ENCODE measurements at regions not wholly inside any gene's neighbourhood (a gene's known extent, or its start where the extent isn't known, plus 50 kb on each side); places are given as distances from the start of the nearest gene placed in this dataset.
A peak's percentile ranks its signal among the peaks of the same experiment; 100 is the strongest.

DNA sequence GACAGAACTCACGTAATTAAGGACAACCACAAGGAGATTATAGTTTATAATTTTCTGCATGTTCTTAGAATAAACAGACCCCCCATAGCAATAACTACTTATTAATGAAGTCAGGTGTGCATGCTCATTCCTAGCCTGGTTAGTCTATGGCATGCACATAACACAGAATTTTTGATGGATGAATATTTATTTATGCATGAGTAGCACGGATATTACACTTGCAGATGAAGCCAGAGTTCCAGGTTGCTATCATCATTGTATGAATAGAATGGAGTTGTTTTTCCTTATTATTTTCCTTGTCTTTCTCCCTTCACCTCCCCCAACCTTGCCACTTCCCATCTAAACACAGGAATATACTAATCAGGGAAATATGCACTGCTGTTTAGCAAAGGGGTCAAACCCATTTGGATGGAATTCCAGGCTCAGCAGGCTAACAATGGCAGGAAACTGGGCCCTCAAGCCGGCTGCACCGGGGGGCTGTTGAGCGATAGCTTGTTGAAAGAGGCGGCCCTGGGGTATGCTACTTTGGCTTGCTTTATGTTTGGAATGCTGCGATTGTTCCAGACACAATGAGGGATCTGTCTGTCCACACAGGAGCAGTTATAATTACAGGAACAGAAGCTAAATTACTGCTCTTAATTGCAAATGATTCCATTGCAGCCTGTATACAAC, 112.6 kb downstream of the TMEM170B start:
- intact Hi-C loops (cut with DNase I; ENCODE audit: low total_unique reads): no loop called here
- no peaks in the 10 kb centered on the region for H3K27me3 ChIP-seq
- H3K4me1 ChIP-seq: no peaks in the 10 kb centered on the region
- no peak overlapping the region for H3K27ac ChIP-seq
- TF ChIP-seq POLR2A (IDR thresholded peaks at IDR 0.05): no peak
- no peak for TF ChIP-seq POLR2AphosphoS5 (IDR thresholded peaks at IDR 0.05)
- TF ChIP-seq, protein P1, sequence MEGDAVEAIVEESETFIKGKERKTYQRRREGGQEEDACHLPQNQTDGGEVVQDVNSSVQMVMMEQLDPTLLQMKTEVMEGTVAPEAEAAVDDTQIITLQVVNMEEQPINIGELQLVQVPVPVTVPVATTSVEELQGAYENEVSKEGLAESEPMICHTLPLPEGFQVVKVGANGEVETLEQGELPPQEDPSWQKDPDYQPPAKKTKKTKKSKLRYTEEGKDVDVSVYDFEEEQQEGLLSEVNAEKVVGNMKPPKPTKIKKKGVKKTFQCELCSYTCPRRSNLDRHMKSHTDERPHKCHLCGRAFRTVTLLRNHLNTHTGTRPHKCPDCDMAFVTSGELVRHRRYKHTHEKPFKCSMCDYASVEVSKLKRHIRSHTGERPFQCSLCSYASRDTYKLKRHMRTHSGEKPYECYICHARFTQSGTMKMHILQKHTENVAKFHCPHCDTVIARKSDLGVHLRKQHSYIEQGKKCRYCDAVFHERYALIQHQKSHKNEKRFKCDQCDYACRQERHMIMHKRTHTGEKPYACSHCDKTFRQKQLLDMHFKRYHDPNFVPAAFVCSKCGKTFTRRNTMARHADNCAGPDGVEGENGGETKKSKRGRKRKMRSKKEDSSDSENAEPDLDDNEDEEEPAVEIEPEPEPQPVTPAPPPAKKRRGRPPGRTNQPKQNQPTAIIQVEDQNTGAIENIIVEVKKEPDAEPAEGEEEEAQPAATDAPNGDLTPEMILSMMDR (IDR thresholded peaks at IDR 0.05): no peak
- H3K4me3 ChIP-seq: no peak overlapping the region
- DNase-seq (ENCODE audit: low spot score in 2 of 2): no peak
- no peaks in the 10 kb centered on the region for H3K36me3 ChIP-seq
- H3K9me3 ChIP-seq: no peaks in the 10 kb centered on the region

- Histone ChIP-seq H3K4me1 (no peaks in the 10 kb centered on the region), H3K27ac (peak overlapping the region in 1 of 2 donors; percentile 3), H3K36me3 (no peaks in the 10 kb centered on the region), H3K9me3 (no peaks in the 10 kb centered on the region), H3K27me3 (no peaks in the 10 kb centered on the region), H3K4me3 (no peak overlapping the region)
- TF ChIP-seq POLR2AphosphoS5 (IDR thresholded peaks at IDR 0.05): no peak
- TF ChIP-seq POLR2A (IDR thresholded peaks at IDR 0.05): no peak
- TF ChIP-seq, protein P1 (IDR thresholded peaks at IDR 0.05): no peak
- DNase-seq (ENCODE audit: low spot score in 2 of 2): no peak
- intact Hi-C loops (cut with DNase I; ENCODE audit: low total_unique reads): no loop called here
Observed at GRCh38 chr6:11650711-11651110, 113.2 kb downstream of the TMEM170B start.

- H3K36me3 ChIP-seq: no peaks in the 10 kb centered on the region
- H3K4me3 ChIP-seq: no peak overlapping the region
- H3K9me3 ChIP-seq: no peaks in the 10 kb centered on the region
- TF ChIP-seq POLR2A (IDR thresholded peaks at IDR 0.05) (no peak), POLR2AphosphoS5 (IDR thresholded peaks at IDR 0.05) (no peak)
- TF ChIP-seq, protein P1 (IDR thresholded peaks at IDR 0.05): no peak
- no peaks in the 10 kb centered on the region for H3K4me1 ChIP-seq
- no peaks in the 10 kb centered on the region for H3K27me3 ChIP-seq
- no peak for DNase-seq (ENCODE audit: low spot score in 2 of 2)
- no peak overlapping the region for H3K27ac ChIP-seq
- intact Hi-C loops (cut with DNase I; ENCODE audit: low total_unique reads): no loop called here
Observed at GRCh38 chr6:11653028-11653583, 115.6 kb downstream of the TMEM170B start.

GRCh38 chr6:11654876-11655275, 117.3 kb downstream of the TMEM170B start:
- intact Hi-C loops (cut with DNase I; ENCODE audit: low total_unique reads): no loop called here
- Histone ChIP-seq H3K27ac (no peak overlapping the region), H3K9me3 (no peaks in the 10 kb centered on the region), H3K36me3 (no peaks in the 10 kb centered on the region), H3K27me3 (no peaks in the 10 kb centered on the region), H3K4me1 (no peaks in the 10 kb centered on the region), H3K4me3 (no peak overlapping the region)
- DNase-seq (ENCODE audit: low spot score in 2 of 2): no peak
- TF ChIP-seq POLR2A (IDR thresholded peaks at IDR 0.05): no peak
- TF ChIP-seq POLR2AphosphoS5 (IDR thresholded peaks at IDR 0.05): no peak
- TF ChIP-seq, protein P1 (IDR thresholded peaks at IDR 0.05): no peak

GRCh38 chr6:11656491-11656890, 118.9 kb downstream of the TMEM170B start:
- no peaks in the 10 kb centered on the region for H3K27me3 ChIP-seq
- no peak for TF ChIP-seq POLR2AphosphoS5 (IDR thresholded peaks at IDR 0.05)
- TF ChIP-seq, protein P1 (IDR thresholded peaks at IDR 0.05): no peak
- no peak for TF ChIP-seq POLR2A (IDR thresholded peaks at IDR 0.05)
- no peaks in the 10 kb centered on the region for H3K9me3 ChIP-seq
- H3K27ac ChIP-seq: no peak overlapping the region
- DNase-seq (ENCODE audit: low spot score in 2 of 2): no peak
- intact Hi-C loops (cut with DNase I; ENCODE audit: low total_unique reads): no loop called here
- no peak overlapping the region for H3K4me3 ChIP-seq
- no peaks in the 10 kb centered on the region for H3K36me3 ChIP-seq
- H3K4me1 ChIP-seq: no peaks in the 10 kb centered on the region

Data from breast epithelium (tissue), 4 donors.